ENCODE measurements at regions not wholly inside any gene's neighbourhood (a gene's known extent, or its start where the extent isn't known, plus 50 kb on each side); places are given as distances from the start of the nearest gene placed in this dataset.

DNA sequence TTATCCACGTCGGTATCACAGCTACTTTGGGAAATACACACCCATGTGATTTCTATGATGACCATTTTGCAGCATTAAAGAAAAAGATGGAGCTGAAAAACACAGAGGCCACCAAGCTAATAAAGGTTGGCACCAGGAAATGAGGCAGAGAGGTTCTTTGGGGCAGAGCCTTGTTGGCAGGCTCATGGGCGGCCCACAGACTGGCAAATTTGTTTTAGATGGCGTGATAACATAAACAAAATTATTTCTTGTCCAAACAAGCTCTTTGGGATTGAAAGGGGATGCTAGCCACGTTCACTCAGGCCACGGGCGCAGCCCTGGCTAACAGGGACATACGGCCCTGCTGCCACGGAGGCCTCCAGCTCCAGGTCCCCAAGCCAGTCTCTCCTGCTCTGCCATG, 135.9 kb upstream of the ZMIZ1 start:
- Mint-ChIP-seq H3K4me3 (ENCODE audit: low read depth, unreplicated experiment) (no peak overlapping the region), H3K27me3 (ENCODE audit: unreplicated experiment) (peaks cover 31% of the 10 kb centered on the region), H3K4me1 (ENCODE audit: low read depth, unreplicated experiment) (peaks cover 10% of the 10 kb centered on the region), H3K9me3 (ENCODE audit: low read depth, unreplicated experiment) (no peaks in the 10 kb centered on the region), H3K36me3 (ENCODE audit: insufficient read depth, unreplicated experiment) (no peaks in the 10 kb centered on the region), H3K27ac (ENCODE audit: unreplicated experiment) (no peak overlapping the region)
- intact Hi-C loops (cut with micrococcal nuclease; ENCODE audit: unreplicated experiment): loop anchor here (10.0 kb wide), 1 partner anchor 262 kb away; no protein-coding TSS in a partner anchor
- no peak for DNase-seq
- TF ChIP-seq, protein P1, sequence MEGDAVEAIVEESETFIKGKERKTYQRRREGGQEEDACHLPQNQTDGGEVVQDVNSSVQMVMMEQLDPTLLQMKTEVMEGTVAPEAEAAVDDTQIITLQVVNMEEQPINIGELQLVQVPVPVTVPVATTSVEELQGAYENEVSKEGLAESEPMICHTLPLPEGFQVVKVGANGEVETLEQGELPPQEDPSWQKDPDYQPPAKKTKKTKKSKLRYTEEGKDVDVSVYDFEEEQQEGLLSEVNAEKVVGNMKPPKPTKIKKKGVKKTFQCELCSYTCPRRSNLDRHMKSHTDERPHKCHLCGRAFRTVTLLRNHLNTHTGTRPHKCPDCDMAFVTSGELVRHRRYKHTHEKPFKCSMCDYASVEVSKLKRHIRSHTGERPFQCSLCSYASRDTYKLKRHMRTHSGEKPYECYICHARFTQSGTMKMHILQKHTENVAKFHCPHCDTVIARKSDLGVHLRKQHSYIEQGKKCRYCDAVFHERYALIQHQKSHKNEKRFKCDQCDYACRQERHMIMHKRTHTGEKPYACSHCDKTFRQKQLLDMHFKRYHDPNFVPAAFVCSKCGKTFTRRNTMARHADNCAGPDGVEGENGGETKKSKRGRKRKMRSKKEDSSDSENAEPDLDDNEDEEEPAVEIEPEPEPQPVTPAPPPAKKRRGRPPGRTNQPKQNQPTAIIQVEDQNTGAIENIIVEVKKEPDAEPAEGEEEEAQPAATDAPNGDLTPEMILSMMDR (IDR thresholded peaks at IDR 0.05; ENCODE audit: unreplicated experiment): no peak
- CTCF ChIA-PET: no interaction called here
- no TSS peak for BruUV-seq (replicated peaks)

DNA sequence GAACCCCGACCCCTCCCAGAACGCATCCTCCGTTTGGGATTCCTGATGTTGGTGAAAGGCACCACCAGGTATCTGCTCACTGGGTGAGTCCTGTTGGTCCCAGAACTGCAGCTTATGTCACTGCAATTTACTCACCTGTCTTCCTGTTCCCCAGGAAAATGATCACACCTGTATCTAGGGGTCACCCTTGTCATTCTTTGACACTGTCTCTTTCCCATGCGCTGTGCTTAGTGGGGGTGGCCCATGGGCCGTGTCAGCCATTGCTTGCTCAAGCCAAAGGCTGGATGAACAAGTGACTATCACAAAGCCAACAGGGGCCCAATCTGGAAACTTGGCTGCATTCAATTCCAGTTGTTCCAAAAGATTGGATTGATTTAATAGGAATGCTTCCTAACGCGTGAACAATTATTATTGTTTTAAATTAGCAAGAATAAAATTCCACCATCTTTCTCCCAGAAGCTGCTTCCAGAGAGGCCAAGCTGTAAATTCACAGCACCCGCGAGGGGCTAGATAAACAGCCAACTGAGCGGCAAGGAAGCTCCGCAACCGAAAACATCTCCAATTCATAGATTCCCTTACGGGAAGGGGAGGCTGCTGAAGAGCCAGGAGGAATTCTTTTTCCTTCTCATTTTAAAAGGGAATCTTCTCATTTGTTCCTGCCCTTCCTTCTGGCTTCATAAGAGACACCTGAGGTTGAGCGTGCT, 134.8 kb upstream of the ZMIZ1 start:
- H3K36me3 Mint-ChIP-seq (ENCODE audit: insufficient read depth, unreplicated experiment): no peaks in the 10 kb centered on the region
- no peak overlapping the region for H3K27ac Mint-ChIP-seq (ENCODE audit: unreplicated experiment)
- peaks cover 16% of the 10 kb centered on the region for H3K4me1 Mint-ChIP-seq (ENCODE audit: low read depth, unreplicated experiment)
- no peak overlapping the region for H3K4me3 Mint-ChIP-seq (ENCODE audit: low read depth, unreplicated experiment)
- no TSS peak for BruUV-seq (replicated peaks)
- intact Hi-C loops (cut with micrococcal nuclease; ENCODE audit: unreplicated experiment): loop anchor here (10.0 kb wide), 1 partner anchor 261 kb away; no protein-coding TSS in a partner anchor
- CTCF ChIA-PET: no interaction called here
- no peak for DNase-seq
- H3K27me3 Mint-ChIP-seq (ENCODE audit: unreplicated experiment): peaks cover 31% of the 10 kb centered on the region
- H3K9me3 Mint-ChIP-seq (ENCODE audit: low read depth, unreplicated experiment): no peaks in the 10 kb centered on the region
- TF ChIP-seq, protein P1 (IDR thresholded peaks at IDR 0.05; ENCODE audit: unreplicated experiment): no peak

DNA sequence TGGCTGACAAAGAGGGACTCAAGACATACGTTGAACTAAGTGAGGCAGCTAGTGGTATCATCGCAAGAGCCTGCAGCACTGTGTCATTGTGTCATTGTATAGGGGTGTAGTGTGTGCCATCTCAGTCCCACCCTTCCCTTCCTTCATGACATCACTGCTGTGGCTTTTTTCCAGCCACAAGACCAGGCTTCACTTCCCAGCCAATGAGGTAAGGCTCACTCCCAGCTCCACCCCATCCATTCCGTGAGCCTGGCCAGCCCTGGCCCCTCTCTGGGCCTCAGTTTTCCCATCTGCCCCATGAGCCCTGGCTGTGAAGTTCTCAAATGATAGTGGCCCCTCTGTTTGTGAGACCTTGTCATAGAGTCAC, 134.3 kb upstream of the ZMIZ1 start:
- no peak overlapping the region for H3K27ac Mint-ChIP-seq (ENCODE audit: unreplicated experiment)
- H3K36me3 Mint-ChIP-seq (ENCODE audit: insufficient read depth, unreplicated experiment): no peaks in the 10 kb centered on the region
- no peak for DNase-seq
- BruUV-seq (replicated peaks): no TSS peak
- H3K9me3 Mint-ChIP-seq (ENCODE audit: low read depth, unreplicated experiment): no peaks in the 10 kb centered on the region
- peaks cover 16% of the 10 kb centered on the region for H3K4me1 Mint-ChIP-seq (ENCODE audit: low read depth, unreplicated experiment)
- no peak overlapping the region for H3K4me3 Mint-ChIP-seq (ENCODE audit: low read depth, unreplicated experiment)
- intact Hi-C loops (cut with micrococcal nuclease; ENCODE audit: unreplicated experiment): loop anchor here (10.0 kb wide), 1 partner anchor 260 kb away; no protein-coding TSS in a partner anchor
- CTCF ChIA-PET: no interaction called here
- TF ChIP-seq, protein P1 (IDR thresholded peaks at IDR 0.05; ENCODE audit: unreplicated experiment): no peak
- H3K27me3 Mint-ChIP-seq (ENCODE audit: unreplicated experiment): peaks cover 31% of the 10 kb centered on the region

DNA sequence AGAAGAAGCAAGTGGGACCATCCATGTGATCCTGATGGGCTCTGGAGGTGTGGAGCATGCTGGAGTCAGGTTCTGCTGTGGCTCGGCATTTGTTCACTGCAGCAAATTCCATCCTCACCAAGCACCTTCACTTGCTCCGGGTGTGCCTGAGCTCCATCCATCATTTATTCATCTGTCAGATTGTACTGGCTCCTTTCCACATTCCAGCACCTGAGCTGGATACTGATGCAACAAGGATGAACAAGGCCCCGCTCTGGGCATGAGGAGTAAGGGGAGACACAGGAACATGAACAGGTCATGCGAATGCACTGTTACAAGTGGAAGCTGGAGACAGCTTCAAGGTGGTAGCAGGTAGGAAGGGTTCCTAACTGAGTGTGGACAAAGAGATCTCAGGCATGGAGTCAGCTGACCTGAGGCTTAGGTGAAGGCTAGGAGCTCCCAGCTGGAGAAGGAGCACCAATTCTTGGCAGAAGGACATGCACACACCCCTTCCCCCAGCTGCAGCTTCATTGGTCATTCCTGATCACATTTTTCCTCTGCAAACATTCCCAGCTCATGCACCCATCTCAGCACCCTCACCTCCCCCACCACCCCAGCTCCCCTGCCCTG, 133.7 kb upstream of the ZMIZ1 start:
- CTCF ChIA-PET: no interaction called here
- no TSS peak for BruUV-seq (replicated peaks)

More for the DNA sequence above, 133.7 kb upstream of the ZMIZ1 start:
- peaks cover 28% of the 10 kb centered on the region for H3K27me3 Mint-ChIP-seq (ENCODE audit: unreplicated experiment)
- no peak for DNase-seq
- no peak overlapping the region for H3K27ac Mint-ChIP-seq (ENCODE audit: unreplicated experiment)
- no peaks in the 10 kb centered on the region for H3K36me3 Mint-ChIP-seq (ENCODE audit: insufficient read depth, unreplicated experiment)
- peaks cover 16% of the 10 kb centered on the region for H3K4me1 Mint-ChIP-seq (ENCODE audit: low read depth, unreplicated experiment)
- intact Hi-C loops (cut with micrococcal nuclease; ENCODE audit: unreplicated experiment): loop anchor here (10.0 kb wide), 1 partner anchor 260 kb away; no protein-coding TSS in a partner anchor
- no peaks in the 10 kb centered on the region for H3K9me3 Mint-ChIP-seq (ENCODE audit: low read depth, unreplicated experiment)
- TF ChIP-seq, protein P1 (IDR thresholded peaks at IDR 0.05; ENCODE audit: unreplicated experiment): no peak
- H3K4me3 Mint-ChIP-seq (ENCODE audit: low read depth, unreplicated experiment): no peak overlapping the region
